IMR-90 (cell line): ENCODE measurements at regions not wholly inside any gene's neighbourhood (a gene's known extent, or its start where the extent isn't known, plus 50 kb on each side); places are given as distances from the start of the nearest gene placed in this dataset.

Experiments
- ATAC-seq: fragments of 200-7000 bp; cut with Tn5 transposase; 2 replicates; pipeline ENCODE4 v1.9.1; 2020; ENCODE audit warnings: low read depth, mild to moderate bottlenecking, moderate library complexity
- BruUV-seq: library from RNA; stranded (reverse); fragments of 400-500 nt; replicated peaks from 2 replicates; lab custom pipeline; 2021; lab: Mats Ljungman, UMichigan
- CTCF ChIA-PET: fragments of 300-600 bp; formaldehyde crosslinking; extraction: SDS; loops from one replicate; lab custom pipeline; 2021; ENCODE audit warnings: antibody characterized with exemption; lab: Yijun Ruan, JAX
- POLR2A ChIA-PET: fragments of 300-600 bp; sonication (Branson Sonifier 250); formaldehyde crosslinking; loops from one replicate; lab custom pipeline; 2022; ENCODE audit warnings: antibody characterized with exemption; ENCODE audit not compliant: unreplicated experiment; lab: Charles Lee
- DNase-seq: peaks from one replicate; pipeline ENCODE4 v3.0.0; 2013
- H2AFZ ChIP-seq: replicated peaks from 2 replicates; pipeline ENCODE3; 2013; ENCODE audit warnings: low read length, mild to moderate bottlenecking; ENCODE audit not compliant: poor library complexity
- H2AK5ac ChIP-seq: 2 replicates; pipeline ENCODE4 v1.6.1; 2013; ENCODE audit warnings: low read depth, low read length, inconsistent platforms
- H2AK9ac ChIP-seq: replicated peaks from 2 replicates; pipeline ENCODE3; 2013; ENCODE audit warnings: mild to moderate bottlenecking, low read depth, low read length, moderate library complexity; ENCODE audit not compliant: poor library complexity
- H2BK120ac ChIP-seq: 2 replicates; pipeline ENCODE4 v1.6.1; 2013; ENCODE audit warnings: low read depth, low read length, inconsistent platforms
- H2BK15ac ChIP-seq: 3 replicates; pipeline ENCODE4 v1.6.1; 2013; ENCODE audit warnings: low read depth, low read length, inconsistent platforms
- H2BK20ac ChIP-seq: 2 replicates; pipeline ENCODE4 v1.6.1; 2013; ENCODE audit warnings: low read depth, mild to moderate bottlenecking, inconsistent platforms, low read length, moderate library complexity
- H2BK5ac ChIP-seq: 2 replicates; pipeline ENCODE4 v1.6.1; 2013; ENCODE audit warnings: mild to moderate bottlenecking, low read depth, low read length, inconsistent platforms; ENCODE audit not compliant: poor library complexity, severe bottlenecking
- H3K14ac ChIP-seq: replicated peaks from 2 replicates; pipeline ENCODE4 v1.6.1; 2013; ENCODE audit warnings: low read depth, low read length, inconsistent platforms
- H3K18ac ChIP-seq: 2 replicates; pipeline ENCODE4 v1.6.1; 2013; ENCODE audit warnings: low read depth, low read length, control low read depth
- H3K23ac ChIP-seq: 2 replicates; pipeline ENCODE4 v1.6.1; 2013; ENCODE audit warnings: low read depth, low read length, inconsistent platforms
- H3K27ac ChIP-seq: 2 replicates; pipeline ENCODE4 v1.5.1; 2013; ENCODE audit warnings: mild to moderate bottlenecking, control low read depth, low read length; ENCODE audit not compliant: insufficient read depth
- H3K27me3 ChIP-seq: 2 replicates; pipeline ENCODE4 v1.6.1; 2013; ENCODE audit warnings: low read length; ENCODE audit not compliant: control insufficient read depth, insufficient read depth
- H3K36me3 ChIP-seq: 2 replicates; pipeline ENCODE4 v1.6.1; 2013; ENCODE audit warnings: low read length, mixed read lengths; ENCODE audit not compliant: control insufficient read depth, insufficient read depth
- H3K4ac ChIP-seq: 2 replicates; pipeline ENCODE4 v1.6.1; 2013; ENCODE audit warnings: low read depth, low read length, inconsistent platforms
- H3K4me1 ChIP-seq: 2 replicates; pipeline ENCODE4 v1.6.1; 2013; ENCODE audit warnings: low read length, mixed read lengths; ENCODE audit not compliant: control insufficient read depth, insufficient read depth
- H3K4me2 ChIP-seq: 2 replicates; pipeline ENCODE4 v1.6.1; 2013; ENCODE audit warnings: low read depth, mild to moderate bottlenecking, control low read depth, low read length, moderate library complexity
- H3K4me3 ChIP-seq: 2 replicates; pipeline ENCODE4 v1.5.1; 2013; ENCODE audit warnings: low read depth, mild to moderate bottlenecking, control low read depth, low read length, moderate library complexity; ENCODE audit not compliant: insufficient read depth
- H3K56ac ChIP-seq: 2 replicates; pipeline ENCODE4 v1.6.1; 2013; ENCODE audit warnings: low read length, inconsistent platforms; ENCODE audit not compliant: insufficient read depth; ENCODE audit errors: extremely low read depth
- H3K79me1 ChIP-seq, 2 experiments: 2 replicates each; pipeline ENCODE4 v1.6.1; 2013; ENCODE audit warnings: low read length in 2 of 2, inconsistent platforms in 1 of 2, low read depth in 1 of 2
- H3K9ac ChIP-seq: 2 replicates; pipeline ENCODE4 v1.6.1; 2013; ENCODE audit warnings: low read depth, low read length, control low read depth
- H3K9me1 ChIP-seq: 2 replicates; pipeline ENCODE4 v1.6.1; 2013; ENCODE audit warnings: low read length, inconsistent platforms; ENCODE audit not compliant: insufficient read depth
- H3K9me3 ChIP-seq: 2 replicates; pipeline ENCODE4 v1.6.1; 2013; ENCODE audit warnings: low read length; ENCODE audit not compliant: control insufficient read depth, insufficient read depth
- H4K20me1 ChIP-seq: 2 replicates; pipeline ENCODE4 v1.6.1; 2013; ENCODE audit warnings: low read length, inconsistent platforms; ENCODE audit not compliant: insufficient read depth
- H4K5ac ChIP-seq: 2 replicates; pipeline ENCODE4 v1.6.1; 2013; ENCODE audit warnings: mild to moderate bottlenecking, low read depth, low read length, control low read depth
- H4K8ac ChIP-seq, 2 experiments: 2 replicates each; pipeline ENCODE4 v1.6.1; 2013; ENCODE audit warnings: low read depth in 2 of 2, low read length in 2 of 2, control low read depth in 1 of 2, inconsistent platforms in 1 of 2
- H4K91ac ChIP-seq: 2 replicates; pipeline ENCODE4 v1.6.1; 2013; ENCODE audit warnings: low read depth, low read length, inconsistent platforms; ENCODE audit not compliant: insufficient read depth
- BHLHE40 ChIP-seq: fragments of 150-350 bp; IDR thresholded peaks from 2 replicates; pipeline ENCODE4 v1.6.1; 2016; ENCODE audit warnings: mild to moderate bottlenecking, low read depth, low read length
- ELK1 ChIP-seq: fragments of 150-350 bp; IDR thresholded peaks from 2 replicates; pipeline ENCODE4 v1.6.1; 2016; ENCODE audit warnings: low read depth, mild to moderate bottlenecking, low read length, moderate library complexity, borderline replicate concordance
- FOS ChIP-seq: fragments of 150-350 bp; IDR thresholded peaks from 2 replicates; pipeline ENCODE4 v1.6.1; 2016; ENCODE audit warnings: low read depth, low read length
- MAZ ChIP-seq: IDR thresholded peaks from 2 replicates; pipeline ENCODE4 v1.6.1; 2012; ENCODE audit warnings: low read depth, mild to moderate bottlenecking, low read length, improper control_type of control experiment, moderate library complexity, borderline replicate concordance
- MXI1 ChIP-seq: IDR thresholded peaks from 2 replicates; pipeline ENCODE4 v1.6.1; 2012; ENCODE audit warnings: low read depth, mild to moderate bottlenecking, low read length, moderate library complexity, borderline replicate concordance
- POLR2A ChIP-seq: IDR thresholded peaks from 2 replicates; pipeline ENCODE4 v1.6.1; 2012; ENCODE audit warnings: mild to moderate bottlenecking, low read depth, low read length
- RAD21 ChIP-seq: IDR thresholded peaks from 2 replicates; pipeline ENCODE4 v1.6.1; 2012; ENCODE audit warnings: low read length, improper control_type of control experiment
- RCOR1 ChIP-seq: IDR thresholded peaks from 2 replicates; pipeline ENCODE4 v1.6.1; 2012; ENCODE audit warnings: mild to moderate bottlenecking, low read length, improper control_type of control experiment; ENCODE audit not compliant: insufficient replicate concordance
- SMC3 ChIP-seq: fragments of 150-350 bp; IDR thresholded peaks from 2 replicates; pipeline ENCODE4 v1.6.1; 2016; ENCODE audit warnings: low read depth, mild to moderate bottlenecking, antibody characterized with exemption, low read length, moderate library complexity
- WGBS, 2 experiments: methylation state at CpG; one replicate each; pipeline versions ENCODE4 v1.1.5 to v1.1.7; 2013; ENCODE audit warnings: missing lambda C conversion rate in 2 of 2; ENCODE audit not compliant: insufficient read length in 1 of 2; ENCODE audit errors: extremely low coverage in 2 of 2; 5-methylcytosine and 5-hydroxymethylcytosine counted together
- dilution Hi-C: fragments of 300-500 bp; cut with HindIII; formaldehyde crosslinking; loops from one replicate; pipeline ENCODE4 v1.14.3; 2018; ENCODE audit warnings: low sequenced_read_pairs; ENCODE audit not compliant: unreplicated experiment
- in situ Hi-C: fragments of 300-500 bp; cut with MboI; formaldehyde crosslinking; loops from 3 replicates; pipeline ENCODE4 v1.14.3; 2019; ENCODE audit warnings: low sequenced_read_pairs, inconsistent platforms, mixed read lengths
- intact Hi-C: fragments of 100-400 bp; cut with micrococcal nuclease; formaldehyde crosslinking; loops from 2 replicates; pipeline ENCODE4 v1.10.0; 2022
- TF ChIP-seq, protein P1 (sequence below): conservative IDR thresholded peaks from 2 replicates; pipeline ENCODE4 v1.5.1; 2012; ENCODE audit warnings: mild to moderate bottlenecking, low read depth, low read length, improper control_type of control experiment

GRCh38 chr4:108529984-108530905, 90.1 kb upstream of the RPL34 start:
- H3K79me1 ChIP-seq: no peaks in the 10 kb centered on the region
- H3K36me3 ChIP-seq: no peaks in the 10 kb centered on the region
- no peak for DNase-seq
- no peak overlapping the region for H2BK120ac ChIP-seq
- whole genome bisulfite sequencing, 2 experiments: no CpG with 5 or more reads among the region's 8 CpGs
- no peak overlapping the region for H2AK9ac ChIP-seq
- H2AK5ac ChIP-seq: no peak overlapping the region
- no peak overlapping the region for H3K18ac ChIP-seq
- H3K4ac ChIP-seq: no peak overlapping the region
- ChIA-PET CTCF (no interaction called here), POLR2A (no interaction called here)
- no peak overlapping the region for H3K4me3 ChIP-seq
- no peak for TF ChIP-seq MXI1
- no peak for TF ChIP-seq POLR2A
- TF ChIP-seq RCOR1: no peak
- TF ChIP-seq BHLHE40: no peak
- no peak for TF ChIP-seq MAZ
- TF ChIP-seq, protein P1, sequence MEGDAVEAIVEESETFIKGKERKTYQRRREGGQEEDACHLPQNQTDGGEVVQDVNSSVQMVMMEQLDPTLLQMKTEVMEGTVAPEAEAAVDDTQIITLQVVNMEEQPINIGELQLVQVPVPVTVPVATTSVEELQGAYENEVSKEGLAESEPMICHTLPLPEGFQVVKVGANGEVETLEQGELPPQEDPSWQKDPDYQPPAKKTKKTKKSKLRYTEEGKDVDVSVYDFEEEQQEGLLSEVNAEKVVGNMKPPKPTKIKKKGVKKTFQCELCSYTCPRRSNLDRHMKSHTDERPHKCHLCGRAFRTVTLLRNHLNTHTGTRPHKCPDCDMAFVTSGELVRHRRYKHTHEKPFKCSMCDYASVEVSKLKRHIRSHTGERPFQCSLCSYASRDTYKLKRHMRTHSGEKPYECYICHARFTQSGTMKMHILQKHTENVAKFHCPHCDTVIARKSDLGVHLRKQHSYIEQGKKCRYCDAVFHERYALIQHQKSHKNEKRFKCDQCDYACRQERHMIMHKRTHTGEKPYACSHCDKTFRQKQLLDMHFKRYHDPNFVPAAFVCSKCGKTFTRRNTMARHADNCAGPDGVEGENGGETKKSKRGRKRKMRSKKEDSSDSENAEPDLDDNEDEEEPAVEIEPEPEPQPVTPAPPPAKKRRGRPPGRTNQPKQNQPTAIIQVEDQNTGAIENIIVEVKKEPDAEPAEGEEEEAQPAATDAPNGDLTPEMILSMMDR: no peak
- no peak for TF ChIP-seq SMC3
- no peak for TF ChIP-seq ELK1
- no peak for TF ChIP-seq RAD21
- no peak for TF ChIP-seq FOS
- no peak overlapping the region for H2BK5ac ChIP-seq
- no TSS peak for BruUV-seq
- dilution Hi-C loops (no loop called here), intact Hi-C loops (no loop called here), in situ Hi-C loops (no loop called here)
- no peak overlapping the region for H3K23ac ChIP-seq
- H4K91ac ChIP-seq: no peak overlapping the region
- no peak overlapping the region for H3K56ac ChIP-seq
- H3K9ac ChIP-seq: no peak overlapping the region
- H3K27ac ChIP-seq: no peak overlapping the region
- H3K4me1 ChIP-seq: no peaks in the 10 kb centered on the region
- no peaks in the 10 kb centered on the region for H3K9me3 ChIP-seq
- no peaks in the 10 kb centered on the region for H3K9me1 ChIP-seq
- peaks cover 3% of the 10 kb centered on the region for H3K27me3 ChIP-seq
- no peak overlapping the region for H4K8ac ChIP-seq
- no peak for ATAC-seq
- H2BK15ac ChIP-seq: no peak overlapping the region
- no peak overlapping the region for H3K14ac ChIP-seq
- no peak overlapping the region for H3K4me2 ChIP-seq
- H4K5ac ChIP-seq: no peak overlapping the region
- H2AFZ ChIP-seq: no peak overlapping the region
- H4K20me1 ChIP-seq: no peaks in the 10 kb centered on the region
- no peak overlapping the region for H2BK20ac ChIP-seq
